ENCODE measurements at regions not wholly inside any gene's neighbourhood (a gene's known extent, or its start where the extent isn't known, plus 50 kb on each side); places are given as distances from the start of the nearest gene placed in this dataset.

DNA sequence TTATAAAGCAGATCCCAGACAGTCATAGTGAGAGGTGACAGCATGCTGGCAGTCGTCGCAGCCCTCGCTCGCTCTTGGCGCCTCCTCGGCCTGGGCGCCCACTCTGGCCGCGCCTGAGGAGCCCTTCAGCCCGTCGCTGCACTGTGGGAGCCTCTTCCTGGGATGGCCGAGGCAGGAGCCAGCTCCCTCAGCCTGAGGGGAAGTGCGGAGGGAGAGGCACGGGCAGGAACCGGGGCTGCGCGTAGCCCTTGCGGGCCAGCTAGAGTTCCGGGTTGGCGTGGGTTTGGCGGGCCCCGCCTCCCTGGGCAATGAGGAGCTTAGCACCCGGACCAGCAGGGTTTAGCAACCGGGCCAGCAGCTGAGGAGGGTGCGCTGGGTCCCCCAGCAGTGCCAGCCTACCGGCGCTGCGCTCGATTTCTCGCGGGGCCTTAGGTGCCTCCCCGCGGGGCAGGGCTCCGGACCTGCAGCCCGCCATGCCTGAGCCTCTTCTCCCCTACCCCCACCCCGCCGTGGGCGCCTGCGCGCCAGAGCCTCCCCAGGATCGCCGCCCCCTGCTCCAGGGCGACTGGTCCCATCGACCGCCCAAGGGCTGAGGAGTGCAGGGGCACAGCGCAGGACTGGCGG is 451.2 kb upstream of the DCN start:
- no peak for DNase-seq (ENCODE audit: low spot score)

DNA sequence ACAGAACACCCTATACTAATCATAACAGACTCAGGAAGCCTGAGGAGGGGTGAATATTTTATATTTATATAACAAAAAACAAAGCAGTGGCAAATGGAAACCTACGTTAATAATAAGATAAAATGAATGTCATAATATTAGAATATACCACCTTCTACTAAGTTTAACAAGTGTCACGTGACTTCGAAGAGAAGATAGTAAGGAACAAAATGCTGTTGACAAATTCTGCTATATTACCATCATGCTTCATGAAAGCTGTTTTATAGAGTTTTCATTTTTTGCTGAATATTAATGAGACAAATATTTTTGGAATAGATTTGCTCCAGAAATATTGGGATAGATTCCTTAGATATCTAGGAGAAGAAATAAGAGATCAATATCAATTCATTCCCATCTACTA is 450.6 kb upstream of the DCN start:
- no peak overlapping the region for H3K4me3 Mint-ChIP-seq (ENCODE audit: unreplicated experiment)
- no peak for DNase-seq (ENCODE audit: low spot score)
- H3K27me3 Mint-ChIP-seq (ENCODE audit: low read depth): no peaks in the 10 kb centered on the region
- H3K9me3 Mint-ChIP-seq (ENCODE audit: low read depth): peaks cover 2% of the 10 kb centered on the region
- peaks cover 2% of the 10 kb centered on the region for H3K36me3 Mint-ChIP-seq (ENCODE audit: low read depth)
- no peak overlapping the region for H3K27ac Mint-ChIP-seq (ENCODE audit: unreplicated experiment)
- TF ChIP-seq, protein P1, sequence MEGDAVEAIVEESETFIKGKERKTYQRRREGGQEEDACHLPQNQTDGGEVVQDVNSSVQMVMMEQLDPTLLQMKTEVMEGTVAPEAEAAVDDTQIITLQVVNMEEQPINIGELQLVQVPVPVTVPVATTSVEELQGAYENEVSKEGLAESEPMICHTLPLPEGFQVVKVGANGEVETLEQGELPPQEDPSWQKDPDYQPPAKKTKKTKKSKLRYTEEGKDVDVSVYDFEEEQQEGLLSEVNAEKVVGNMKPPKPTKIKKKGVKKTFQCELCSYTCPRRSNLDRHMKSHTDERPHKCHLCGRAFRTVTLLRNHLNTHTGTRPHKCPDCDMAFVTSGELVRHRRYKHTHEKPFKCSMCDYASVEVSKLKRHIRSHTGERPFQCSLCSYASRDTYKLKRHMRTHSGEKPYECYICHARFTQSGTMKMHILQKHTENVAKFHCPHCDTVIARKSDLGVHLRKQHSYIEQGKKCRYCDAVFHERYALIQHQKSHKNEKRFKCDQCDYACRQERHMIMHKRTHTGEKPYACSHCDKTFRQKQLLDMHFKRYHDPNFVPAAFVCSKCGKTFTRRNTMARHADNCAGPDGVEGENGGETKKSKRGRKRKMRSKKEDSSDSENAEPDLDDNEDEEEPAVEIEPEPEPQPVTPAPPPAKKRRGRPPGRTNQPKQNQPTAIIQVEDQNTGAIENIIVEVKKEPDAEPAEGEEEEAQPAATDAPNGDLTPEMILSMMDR (IDR thresholded peaks at IDR 0.05): no peak
- peaks cover 12% of the 10 kb centered on the region for H3K4me1 Mint-ChIP-seq (ENCODE audit: low read depth)

More for the DNA sequence above, 451.2 kb upstream of the DCN start:
- Mint-ChIP-seq H3K4me3 (ENCODE audit: unreplicated experiment) (no peak overlapping the region), H3K4me1 (ENCODE audit: low read depth) (peaks cover 6% of the 10 kb centered on the region), H3K27me3 (ENCODE audit: low read depth) (no peaks in the 10 kb centered on the region), H3K27ac (ENCODE audit: unreplicated experiment) (no peak overlapping the region), H3K36me3 (ENCODE audit: low read depth) (peaks cover 2% of the 10 kb centered on the region), H3K9me3 (ENCODE audit: low read depth) (peaks cover 2% of the 10 kb centered on the region)
- TF ChIP-seq, protein P1 (IDR thresholded peaks at IDR 0.05): no peak

DNA sequence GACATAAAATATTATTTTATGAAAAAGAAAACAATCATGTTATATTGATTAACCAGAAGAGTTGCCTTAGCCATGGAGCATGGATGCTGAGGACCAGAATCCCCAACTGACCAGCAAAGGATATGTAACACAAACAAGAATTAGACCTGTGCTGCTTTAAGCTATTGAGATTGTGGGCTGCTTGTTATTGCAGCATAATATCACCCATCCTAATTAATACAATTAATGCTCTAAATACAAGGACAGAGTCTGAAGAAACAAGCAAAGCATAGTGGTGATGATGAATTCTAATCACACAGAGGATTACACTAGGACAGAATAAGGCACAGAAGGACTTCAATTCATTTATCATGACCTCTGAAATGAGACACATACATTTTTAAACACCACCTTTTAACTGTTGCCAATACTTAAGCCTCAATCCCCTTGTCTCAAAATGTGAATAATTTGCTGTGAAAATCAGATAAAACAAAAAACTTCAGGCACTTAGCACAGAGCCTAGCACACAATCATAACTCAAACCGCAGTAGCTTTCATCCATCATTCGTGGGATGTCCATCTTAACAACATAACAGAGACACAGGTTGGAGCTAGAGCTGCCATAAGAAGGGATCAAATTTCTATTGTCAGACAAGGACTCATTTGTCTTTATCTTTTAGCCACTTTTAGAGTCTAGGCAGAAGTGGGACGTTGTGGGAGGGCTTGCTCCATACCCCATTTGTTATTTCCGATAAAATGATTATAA is 449.6 kb upstream of the DCN start:
- H3K36me3 Mint-ChIP-seq (ENCODE audit: low read depth): peaks cover 2% of the 10 kb centered on the region
- peaks cover 2% of the 10 kb centered on the region for H3K9me3 Mint-ChIP-seq (ENCODE audit: low read depth)
- H3K27ac Mint-ChIP-seq (ENCODE audit: unreplicated experiment): no peak overlapping the region
- no peak overlapping the region for H3K4me3 Mint-ChIP-seq (ENCODE audit: unreplicated experiment)
- no peaks in the 10 kb centered on the region for H3K27me3 Mint-ChIP-seq (ENCODE audit: low read depth)
- peaks cover 12% of the 10 kb centered on the region for H3K4me1 Mint-ChIP-seq (ENCODE audit: low read depth)
- TF ChIP-seq, protein P1 (IDR thresholded peaks at IDR 0.05): no peak
- no peak for DNase-seq (ENCODE audit: low spot score)

DNA sequence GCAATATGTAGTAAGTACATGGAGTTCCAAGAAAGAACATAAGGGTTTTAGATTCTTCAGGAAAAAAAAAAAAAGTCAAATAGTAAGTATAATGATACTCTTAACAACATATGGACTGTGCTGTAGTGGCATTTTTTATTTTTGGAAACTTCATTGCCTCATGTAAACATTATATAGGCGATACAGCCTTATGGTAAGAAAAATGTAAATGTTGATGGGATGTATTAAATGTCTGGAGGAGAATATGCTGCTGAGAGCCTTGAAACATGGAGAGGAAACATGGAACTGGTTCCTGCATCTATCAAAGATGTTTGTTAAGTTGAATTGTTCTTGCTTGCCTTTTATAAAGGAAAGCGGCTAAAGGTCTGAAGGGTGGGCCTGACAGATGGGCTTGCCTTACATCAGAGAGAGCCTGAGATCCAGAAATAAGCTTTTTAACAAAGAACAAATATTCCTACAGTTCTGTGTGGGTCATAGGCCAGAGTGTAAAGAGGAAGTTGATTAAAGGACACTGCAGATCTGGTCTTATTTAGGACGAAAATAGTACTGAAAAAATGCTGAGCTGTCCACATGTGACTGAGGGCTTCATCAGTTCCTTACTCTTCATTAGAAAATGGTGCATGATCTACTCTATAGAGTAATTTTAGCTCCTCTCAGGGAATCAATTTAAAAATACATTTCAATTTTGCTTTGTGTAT is 448.1 kb upstream of the DCN start:
- H3K36me3 Mint-ChIP-seq (ENCODE audit: low read depth): no peaks in the 10 kb centered on the region
- no peak for DNase-seq (ENCODE audit: low spot score)

DNA sequence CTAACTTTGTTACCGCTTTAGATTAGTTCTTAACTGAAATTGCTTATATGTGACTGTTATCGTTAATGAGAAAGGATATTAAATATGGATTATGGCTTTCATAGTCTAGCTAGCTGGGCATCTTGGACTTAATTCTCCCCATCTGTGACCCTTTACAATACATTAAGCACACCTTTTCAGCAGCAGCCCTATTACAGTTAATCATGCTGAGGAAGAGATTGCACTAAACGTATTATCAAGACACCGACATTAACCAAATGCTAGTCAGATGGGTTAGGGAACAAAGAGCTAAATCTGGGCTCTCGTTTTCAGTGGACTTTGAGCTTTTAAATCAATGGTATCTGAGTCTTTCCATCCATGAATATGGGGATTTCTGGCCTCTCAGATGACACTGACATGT is 447.5 kb upstream of the DCN start:
- peaks cover 11% of the 10 kb centered on the region for H3K4me1 Mint-ChIP-seq (ENCODE audit: low read depth)
- no peaks in the 10 kb centered on the region for H3K27me3 Mint-ChIP-seq (ENCODE audit: low read depth)
- no peak overlapping the region for H3K27ac Mint-ChIP-seq (ENCODE audit: unreplicated experiment)
- H3K9me3 Mint-ChIP-seq (ENCODE audit: low read depth): peaks cover 5% of the 10 kb centered on the region
- peaks cover 2% of the 10 kb centered on the region for H3K36me3 Mint-ChIP-seq (ENCODE audit: low read depth)
- TF ChIP-seq, protein P1 (IDR thresholded peaks at IDR 0.05): no peak
- no peak overlapping the region for H3K4me3 Mint-ChIP-seq (ENCODE audit: unreplicated experiment)
- no peak for DNase-seq (ENCODE audit: low spot score)

More for the DNA sequence above, 448.1 kb upstream of the DCN start:
- TF ChIP-seq, protein P1 (IDR thresholded peaks at IDR 0.05): no peak
- H3K9me3 Mint-ChIP-seq (ENCODE audit: low read depth): peaks cover 5% of the 10 kb centered on the region
- H3K4me3 Mint-ChIP-seq (ENCODE audit: unreplicated experiment): no peak overlapping the region
- peaks cover 12% of the 10 kb centered on the region for H3K4me1 Mint-ChIP-seq (ENCODE audit: low read depth)
- no peaks in the 10 kb centered on the region for H3K27me3 Mint-ChIP-seq (ENCODE audit: low read depth)
- no peak overlapping the region for H3K27ac Mint-ChIP-seq (ENCODE audit: unreplicated experiment)
